Glomerular endothelial cell (primary cell): ENCODE measurements at regions not wholly inside any gene's neighbourhood (a gene's known extent, or its start where the extent isn't known, plus 50 kb on each side); places are given as distances from the start of the nearest gene placed in this dataset.
A peak's percentile ranks its signal among the peaks of the same experiment; 100 is the strongest.

ENCODE experiments used
- DNase-seq: peaks from one replicate; pipeline ENCODE4 v3.0.0-alpha.2; 2011; ENCODE audit warnings: low read depth, low spot score; ENCODE audit errors: extremely low read depth

- DNase-seq: peak; percentile 1
Measured at GRCh38 chr4:133498149-133498548, 349.1 kb downstream of the PCDH10 start.

- DNase-seq: no peak
Measured at GRCh38 chr4:133493776-133494175, 344.7 kb downstream of the PCDH10 start.

- DNase-seq: no peak
Measured at GRCh38 chr4:133493241-133493640, 344.1 kb downstream of the PCDH10 start.

GRCh38 chr4:133484287-133484686 lies 335.2 kb downstream of the PCDH10 start:
- DNase-seq: no peak

GRCh38 chr4:133483600-133484246 lies 334.6 kb downstream of the PCDH10 start:
- DNase-seq: peak; percentile 20

GRCh38 chr4:133476063-133476462 lies 327.0 kb downstream of the PCDH10 start:
- no peak for DNase-seq

GRCh38 chr4:133474501-133474900 lies 325.4 kb downstream of the PCDH10 start:
- no peak for DNase-seq

GRCh38 chr4:133472244-133472643 lies 323.1 kb downstream of the PCDH10 start:
- no peak for DNase-seq

GRCh38 chr4:133467290-133467947 lies 318.3 kb downstream of the PCDH10 start:
- DNase-seq: no peak

GRCh38 chr4:133465022-133465421 lies 315.9 kb downstream of the PCDH10 start:
- DNase-seq: no peak

GRCh38 chr4:133464311-133464710 lies 315.2 kb downstream of the PCDH10 start:
- no peak for DNase-seq

GRCh38 chr4:133452678-133453077 lies 303.6 kb downstream of the PCDH10 start:
- peak; percentile 12 for DNase-seq

GRCh38 chr4:133450813-133451212 lies 301.7 kb downstream of the PCDH10 start:
- no peak for DNase-seq

- DNase-seq: no peak
Measured at GRCh38 chr4:133440404-133440803, 291.3 kb downstream of the PCDH10 start.

GRCh38 chr4:133439830-133440229 lies 290.7 kb downstream of the PCDH10 start:
- DNase-seq: no peak

GRCh38 chr4:133424605-133425004 lies 275.5 kb downstream of the PCDH10 start:
- DNase-seq: no peak

GRCh38 chr4:133403913-133404312 lies 254.8 kb downstream of the PCDH10 start:
- DNase-seq: no peak

GRCh38 chr4:133402616-133403015 lies 253.5 kb downstream of the PCDH10 start:
- no peak for DNase-seq

- DNase-seq: no peak
Measured at GRCh38 chr4:133394971-133395627, 246.0 kb downstream of the PCDH10 start.

- no peak for DNase-seq
Measured at GRCh38 chr4:133390198-133390855, 241.2 kb downstream of the PCDH10 start.

GRCh38 chr4:133389029-133389428 lies 239.9 kb downstream of the PCDH10 start:
- no peak for DNase-seq
